ENCODE measurements at regions not wholly inside any gene's neighbourhood (a gene's known extent, or its start where the extent isn't known, plus 50 kb on each side); places are given as distances from the start of the nearest gene placed in this dataset.

DNA sequence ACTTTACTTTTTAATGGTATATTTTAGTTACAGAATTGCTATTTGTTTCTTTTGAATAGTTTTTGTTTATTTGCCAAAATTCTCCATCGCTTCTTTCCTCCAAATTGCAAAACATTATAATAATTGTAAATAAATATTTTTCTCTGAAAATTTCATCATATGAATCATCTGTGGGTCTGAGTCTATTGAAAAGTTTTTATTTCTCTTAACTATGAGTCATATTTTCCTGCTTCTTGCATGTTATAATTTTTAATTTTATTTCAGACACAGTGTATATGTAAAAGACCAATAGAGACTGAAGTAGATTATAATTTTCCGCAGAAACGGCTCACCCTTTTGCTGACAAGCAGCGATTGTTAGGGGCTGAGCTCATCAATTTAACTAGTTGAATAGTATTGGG lies 279.1 kb upstream of the IL12B start:
- H3K9ac ChIP-seq (ENCODE audit: low read depth, low read length), result no peak overlapping the region
- no peak overlapping the region for H3K4me3 ChIP-seq (ENCODE audit: low read length)
- no peaks in the 10 kb centered on the region for H3K27me3 ChIP-seq (ENCODE audit: control insufficient read depth, insufficient read depth, low read length)
- H3K4me2 ChIP-seq (ENCODE audit: low read length), result no peak overlapping the region
- H3K9me3 ChIP-seq (replicated peaks; ENCODE audit: low read length), result no peaks in the 10 kb centered on the region
- H3K36me3 ChIP-seq (ENCODE audit: insufficient read depth, low read length), result no peaks in the 10 kb centered on the region
- H3K4me1 ChIP-seq (ENCODE audit: control insufficient read depth, insufficient read depth, low read length), result peaks cover 16% of the 10 kb centered on the region

DNA sequence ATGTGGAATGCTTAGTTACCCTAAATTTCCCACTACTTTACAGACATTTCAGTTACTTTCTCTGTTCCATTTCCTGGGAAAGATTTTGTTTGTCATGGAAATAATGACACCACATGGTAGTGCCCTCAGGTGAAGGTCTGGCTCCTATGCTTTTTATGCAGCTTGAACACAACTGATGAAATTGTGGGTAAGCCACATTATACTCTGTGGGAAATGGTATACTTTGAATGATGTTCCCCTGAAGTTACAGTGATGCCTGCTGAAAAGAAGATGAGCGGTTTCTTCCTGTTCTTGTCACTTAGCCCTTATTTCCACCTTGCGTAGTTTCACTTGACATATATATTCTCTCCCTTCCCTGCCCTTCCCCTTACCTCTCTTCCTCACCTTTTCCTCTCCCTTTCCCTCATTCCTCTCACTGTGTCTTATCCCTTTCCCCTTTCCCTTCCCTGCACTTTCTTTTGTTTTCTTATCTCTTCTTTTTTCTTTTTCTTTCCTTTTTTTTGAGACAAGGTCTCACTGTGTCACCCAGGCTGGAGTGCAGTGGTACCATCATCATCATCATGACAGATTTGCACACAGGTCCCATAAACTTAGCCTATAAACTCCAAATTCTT lies 280.8 kb upstream of the IL12B start:
- Histone ChIP-seq H3K36me3 (ENCODE audit: insufficient read depth, low read length) (no peaks in the 10 kb centered on the region), H3K4me3 (ENCODE audit: low read length) (no peak overlapping the region), H3K4me1 (ENCODE audit: control insufficient read depth, insufficient read depth, low read length) (peaks cover 6% of the 10 kb centered on the region), H3K9me3 (replicated peaks; ENCODE audit: low read length) (no peaks in the 10 kb centered on the region), H3K4me2 (ENCODE audit: low read length) (no peak overlapping the region), H3K27me3 (ENCODE audit: control insufficient read depth, insufficient read depth, low read length) (no peaks in the 10 kb centered on the region), H3K9ac (ENCODE audit: low read depth, low read length) (no peak overlapping the region)

DNA sequence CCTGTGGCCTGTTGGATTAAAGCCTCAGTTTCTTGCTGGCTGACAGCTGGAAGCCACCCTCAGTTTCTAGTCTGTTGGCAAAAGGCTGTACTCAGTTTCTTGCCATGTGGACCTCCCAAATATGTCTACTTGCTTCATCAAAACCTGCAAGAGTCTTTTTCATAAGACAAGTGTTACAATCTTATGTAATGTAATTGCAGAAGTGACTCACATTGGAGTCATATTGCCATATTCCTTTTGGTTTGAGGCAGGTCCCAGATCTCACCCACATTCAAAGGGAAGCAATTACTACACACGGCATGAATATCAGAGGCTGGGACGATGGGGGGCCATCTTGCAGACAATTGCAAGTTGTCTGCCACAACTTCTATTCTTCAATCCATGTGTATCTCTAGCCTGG lies 286.7 kb upstream of the IL12B start:
- no peak overlapping the region for H3K4me2 ChIP-seq (ENCODE audit: low read length)
- no peaks in the 10 kb centered on the region for H3K27me3 ChIP-seq (ENCODE audit: control insufficient read depth, insufficient read depth, low read length)
- no peaks in the 10 kb centered on the region for H3K9me3 ChIP-seq (replicated peaks; ENCODE audit: low read length)
- no peaks in the 10 kb centered on the region for H3K36me3 ChIP-seq (ENCODE audit: insufficient read depth, low read length)
- no peak overlapping the region for H3K4me3 ChIP-seq (ENCODE audit: low read length)
- peaks cover 8% of the 10 kb centered on the region for H3K4me1 ChIP-seq (ENCODE audit: control insufficient read depth, insufficient read depth, low read length)
- H3K9ac ChIP-seq (ENCODE audit: low read depth, low read length), result no peak overlapping the region

DNA sequence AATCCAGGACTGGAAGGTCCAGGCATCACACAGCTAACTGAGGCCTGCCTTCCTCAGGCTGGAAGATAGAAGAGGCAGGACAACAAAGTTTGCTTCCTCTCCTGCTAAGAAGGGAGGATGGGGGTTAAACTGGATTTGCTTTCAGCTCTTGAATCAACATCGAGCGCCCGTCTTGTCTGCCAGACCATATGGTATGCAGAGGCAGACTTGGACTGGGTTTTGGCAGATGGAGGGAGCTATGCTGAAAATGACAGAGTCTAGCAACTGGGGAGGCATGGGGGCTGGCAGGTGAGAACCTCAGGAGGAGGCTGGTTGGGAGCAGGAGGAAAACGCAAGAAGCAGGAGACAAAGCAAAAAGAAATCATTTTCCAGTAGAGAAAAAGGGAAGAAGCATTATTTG lies 289.5 kb upstream of the IL12B start:
- Histone ChIP-seq H3K4me1 (ENCODE audit: control insufficient read depth, insufficient read depth, low read length) (peaks cover 8% of the 10 kb centered on the region), H3K4me3 (ENCODE audit: low read length) (no peak overlapping the region), H3K4me2 (ENCODE audit: low read length) (no peak overlapping the region)

DNA sequence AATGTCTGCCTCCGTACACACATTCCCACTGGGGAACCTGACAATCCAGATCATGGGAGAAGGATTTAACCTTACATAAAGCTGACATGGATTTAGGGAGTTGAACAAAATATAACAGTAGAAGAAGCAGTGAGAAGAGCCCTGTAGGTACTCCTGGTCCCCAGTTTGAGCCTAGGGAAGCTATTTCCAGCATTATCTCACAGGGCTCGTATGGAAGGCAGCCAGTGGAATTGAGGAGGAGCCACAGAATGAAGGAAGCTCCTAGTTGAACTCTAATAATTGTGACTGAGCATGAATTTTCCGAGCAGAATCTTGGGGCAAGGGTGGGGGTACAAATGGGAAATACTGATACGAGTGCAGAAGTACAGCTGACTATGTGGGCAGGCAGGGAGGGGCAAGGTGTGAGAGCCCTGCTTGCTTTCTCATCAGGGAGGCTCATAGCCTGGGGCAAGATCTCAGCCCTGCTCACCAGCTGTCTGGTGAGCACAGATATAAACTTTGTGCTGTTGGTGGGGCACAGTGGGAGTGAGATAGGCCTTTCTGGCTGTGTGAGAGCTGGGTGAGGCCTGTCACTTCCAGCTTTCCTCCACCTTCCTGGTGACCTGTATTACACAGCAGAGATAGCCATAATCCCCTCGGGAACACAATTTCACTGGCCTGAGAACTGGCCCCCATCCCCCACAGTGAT lies 290.7 kb upstream of the IL12B start:
- H3K9ac ChIP-seq (ENCODE audit: low read depth, low read length), result no peak overlapping the region
- no peaks in the 10 kb centered on the region for H3K9me3 ChIP-seq (replicated peaks; ENCODE audit: low read length)
- no peak overlapping the region for H3K4me3 ChIP-seq (ENCODE audit: low read length)
- H3K4me1 ChIP-seq (ENCODE audit: control insufficient read depth, insufficient read depth, low read length), result peaks cover 8% of the 10 kb centered on the region
- H3K4me2 ChIP-seq (ENCODE audit: low read length), result no peak overlapping the region
- H3K36me3 ChIP-seq (ENCODE audit: insufficient read depth, low read length), result no peaks in the 10 kb centered on the region
- no peaks in the 10 kb centered on the region for H3K27me3 ChIP-seq (ENCODE audit: control insufficient read depth, insufficient read depth, low read length)

More for the DNA sequence above, 289.5 kb upstream of the IL12B start:
- H3K27me3 ChIP-seq (ENCODE audit: control insufficient read depth, insufficient read depth, low read length), result no peaks in the 10 kb centered on the region
- H3K9me3 ChIP-seq (replicated peaks; ENCODE audit: low read length), result no peaks in the 10 kb centered on the region
- no peak overlapping the region for H3K9ac ChIP-seq (ENCODE audit: low read depth, low read length)
- H3K36me3 ChIP-seq (ENCODE audit: insufficient read depth, low read length), result no peaks in the 10 kb centered on the region

DNA sequence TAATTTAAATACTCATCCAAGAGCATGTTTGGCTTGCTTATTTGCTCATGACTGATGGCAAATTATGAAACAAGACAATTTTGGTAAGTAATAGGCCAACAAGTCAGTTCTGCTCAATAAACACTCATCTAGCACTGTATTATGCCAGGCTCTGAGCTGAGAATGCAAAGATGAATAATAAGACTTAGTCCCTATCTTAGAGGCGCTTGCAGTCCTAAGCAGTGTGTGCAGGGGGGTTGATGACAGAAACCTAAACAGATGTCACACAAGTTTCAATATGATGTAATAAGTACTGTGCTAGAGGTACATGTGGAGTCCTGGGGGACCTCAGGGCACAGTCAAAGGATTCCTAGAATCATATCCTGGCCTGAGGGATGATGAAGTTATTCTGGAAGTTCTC lies 287.6 kb upstream of the ADRA1B start:
- H3K27me3 ChIP-seq (ENCODE audit: control insufficient read depth, insufficient read depth, low read length), result no peaks in the 10 kb centered on the region
- H3K4me1 ChIP-seq (ENCODE audit: control insufficient read depth, insufficient read depth, low read length), result no peaks in the 10 kb centered on the region
- no peak overlapping the region for H3K4me3 ChIP-seq (ENCODE audit: low read length)
- no peaks in the 10 kb centered on the region for H3K9me3 ChIP-seq (replicated peaks; ENCODE audit: low read length)
- H3K9ac ChIP-seq (ENCODE audit: low read depth, low read length), result no peak overlapping the region
- no peak overlapping the region for H3K4me2 ChIP-seq (ENCODE audit: low read length)
- H3K36me3 ChIP-seq (ENCODE audit: insufficient read depth, low read length), result no peaks in the 10 kb centered on the region

- Histone ChIP-seq H3K27me3 (ENCODE audit: control insufficient read depth, insufficient read depth, low read length) (no peaks in the 10 kb centered on the region), H3K9me3 (replicated peaks; ENCODE audit: low read length) (no peaks in the 10 kb centered on the region), H3K9ac (ENCODE audit: low read depth, low read length) (no peak overlapping the region), H3K4me1 (ENCODE audit: control insufficient read depth, insufficient read depth, low read length) (no peaks in the 10 kb centered on the region), H3K4me3 (ENCODE audit: low read length) (no peak overlapping the region), H3K4me2 (ENCODE audit: low read length) (no peak overlapping the region), H3K36me3 (ENCODE audit: insufficient read depth, low read length) (no peaks in the 10 kb centered on the region)
These were observed 287.1 kb upstream of the ADRA1B start for GRCh38 chr5:159629158-159629557.

DNA sequence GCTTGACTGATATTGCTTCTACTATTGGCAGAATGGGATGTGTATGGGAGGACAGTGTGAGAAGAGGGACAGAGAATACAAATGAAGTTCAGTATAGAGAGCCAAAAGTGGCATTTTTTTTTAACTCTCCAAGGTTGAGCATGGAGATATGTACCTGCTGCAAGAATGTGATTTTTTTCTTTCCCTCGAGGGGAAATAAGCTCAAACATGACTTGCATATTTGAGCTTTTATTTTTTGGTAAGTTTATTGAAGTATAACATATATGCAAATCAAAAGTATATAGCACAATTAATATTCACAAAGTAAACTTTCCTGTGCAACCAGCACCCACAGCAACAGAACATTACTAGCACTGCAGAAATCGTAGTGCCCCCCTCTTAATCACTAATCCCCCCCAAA lies 285.7 kb upstream of the ADRA1B start:
- Histone ChIP-seq H3K36me3 (ENCODE audit: insufficient read depth, low read length) (no peaks in the 10 kb centered on the region), H3K4me2 (ENCODE audit: low read length) (no peak overlapping the region), H3K9ac (ENCODE audit: low read depth, low read length) (no peak overlapping the region), H3K9me3 (replicated peaks; ENCODE audit: low read length) (no peaks in the 10 kb centered on the region), H3K27me3 (ENCODE audit: control insufficient read depth, insufficient read depth, low read length) (no peaks in the 10 kb centered on the region), H3K4me1 (ENCODE audit: control insufficient read depth, insufficient read depth, low read length) (no peaks in the 10 kb centered on the region), H3K4me3 (ENCODE audit: low read length) (no peak overlapping the region)

DNA sequence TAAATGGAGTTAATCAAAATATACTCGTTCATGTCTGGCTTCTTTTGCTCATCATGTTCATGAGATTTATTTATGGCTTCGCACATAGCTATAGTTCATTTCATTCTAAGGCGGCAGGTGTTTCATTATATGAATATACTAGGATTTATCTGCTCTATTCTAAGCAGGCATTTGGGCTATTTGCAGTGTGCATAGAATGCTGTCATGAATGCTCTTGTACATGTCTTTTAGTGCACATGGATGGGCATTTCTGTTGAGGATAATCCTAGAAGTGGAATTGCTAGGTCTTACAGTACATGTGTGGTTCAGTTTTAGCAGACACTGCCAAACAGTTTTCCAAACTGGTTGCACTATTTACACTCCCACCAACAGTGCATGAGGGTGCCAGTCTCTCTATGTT lies 285.3 kb upstream of the ADRA1B start:
- H3K4me1 ChIP-seq (ENCODE audit: control insufficient read depth, insufficient read depth, low read length), result no peaks in the 10 kb centered on the region
- no peaks in the 10 kb centered on the region for H3K27me3 ChIP-seq (ENCODE audit: control insufficient read depth, insufficient read depth, low read length)
- no peak overlapping the region for H3K4me3 ChIP-seq (ENCODE audit: low read length)
- H3K9me3 ChIP-seq (replicated peaks; ENCODE audit: low read length), result no peaks in the 10 kb centered on the region
- no peak overlapping the region for H3K4me2 ChIP-seq (ENCODE audit: low read length)
- H3K9ac ChIP-seq (ENCODE audit: low read depth, low read length), result no peak overlapping the region
- H3K36me3 ChIP-seq (ENCODE audit: insufficient read depth, low read length), result no peaks in the 10 kb centered on the region

GRCh38 chr5:159632866-159633265 lies 283.4 kb upstream of the ADRA1B start:
- no peaks in the 10 kb centered on the region for H3K9me3 ChIP-seq (replicated peaks; ENCODE audit: low read length)
- no peaks in the 10 kb centered on the region for H3K27me3 ChIP-seq (ENCODE audit: control insufficient read depth, insufficient read depth, low read length)
- H3K4me1 ChIP-seq (ENCODE audit: control insufficient read depth, insufficient read depth, low read length), result no peaks in the 10 kb centered on the region
- H3K4me3 ChIP-seq (ENCODE audit: low read length), result no peak overlapping the region
- no peak overlapping the region for H3K4me2 ChIP-seq (ENCODE audit: low read length)
- H3K9ac ChIP-seq (ENCODE audit: low read depth, low read length), result no peak overlapping the region
- H3K36me3 ChIP-seq (ENCODE audit: insufficient read depth, low read length), result no peaks in the 10 kb centered on the region

- no peaks in the 10 kb centered on the region for H3K9me3 ChIP-seq (replicated peaks; ENCODE audit: low read length)
- H3K36me3 ChIP-seq (ENCODE audit: insufficient read depth, low read length), result no peaks in the 10 kb centered on the region
- H3K4me2 ChIP-seq (ENCODE audit: low read length), result no peak overlapping the region
- H3K9ac ChIP-seq (ENCODE audit: low read depth, low read length), result no peak overlapping the region
- no peaks in the 10 kb centered on the region for H3K4me1 ChIP-seq (ENCODE audit: control insufficient read depth, insufficient read depth, low read length)
- H3K4me3 ChIP-seq (ENCODE audit: low read length), result no peak overlapping the region
- no peaks in the 10 kb centered on the region for H3K27me3 ChIP-seq (ENCODE audit: control insufficient read depth, insufficient read depth, low read length)
These were observed 277.8 kb upstream of the ADRA1B start for GRCh38 chr5:159638481-159638880.

DNA sequence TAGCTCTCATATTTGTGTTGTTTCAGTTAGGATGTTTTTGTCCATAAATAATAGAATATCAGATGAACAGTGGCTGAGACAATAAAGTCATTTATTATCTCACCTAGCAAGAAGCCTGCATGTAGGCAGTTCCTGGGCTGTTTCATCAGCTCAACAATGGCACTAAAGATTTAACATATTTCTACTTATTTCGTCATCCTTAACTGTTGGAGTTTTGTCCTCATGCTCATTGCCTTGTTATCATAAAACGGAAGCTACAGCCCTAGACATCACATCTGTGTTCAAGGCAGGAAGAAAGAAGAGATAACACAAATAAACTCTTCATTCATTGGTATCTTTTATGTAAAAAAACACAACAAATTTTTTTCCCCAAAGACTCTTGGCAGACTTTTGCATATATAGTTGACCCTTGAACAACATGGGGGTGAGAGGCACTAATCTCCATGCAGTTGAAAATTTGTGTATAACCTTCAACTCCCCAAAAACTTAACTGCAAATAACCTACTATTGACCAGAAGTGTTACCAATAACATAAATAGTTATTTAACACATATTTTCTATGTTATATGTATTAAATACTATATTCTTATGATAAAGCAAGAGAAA lies 277.2 kb upstream of the ADRA1B start:
- Histone ChIP-seq H3K27me3 (ENCODE audit: control insufficient read depth, insufficient read depth, low read length) (no peaks in the 10 kb centered on the region), H3K4me1 (ENCODE audit: control insufficient read depth, insufficient read depth, low read length) (no peaks in the 10 kb centered on the region), H3K36me3 (ENCODE audit: insufficient read depth, low read length) (no peaks in the 10 kb centered on the region), H3K4me3 (ENCODE audit: low read length) (no peak overlapping the region), H3K9ac (ENCODE audit: low read depth, low read length) (no peak overlapping the region), H3K4me2 (ENCODE audit: low read length) (no peak overlapping the region), H3K9me3 (replicated peaks; ENCODE audit: low read length) (no peaks in the 10 kb centered on the region)
